Keratinocyte (primary cell): ENCODE measurements at regions not wholly inside any gene's neighbourhood (a gene's known extent, or its start where the extent isn't known, plus 50 kb on each side); places are given as distances from the start of the nearest gene placed in this dataset.

Experiments used
- DNase-seq: peaks from one replicate; pipeline ENCODE4 v3.0.0-alpha.2; 2011; ENCODE audit warnings: low read depth, missing footprints, low spot score
- FAIRE-seq: peaks from 2 replicates; lab custom pipeline; 2011; peaks lifted over from hg19 to GRCh38; lab: Jason Lieb, UNC
- H2AFZ ChIP-seq: 2 replicates; pipeline ENCODE4 v1.6.0; 2012; ENCODE audit warnings: low read length, control low read depth, inconsistent platforms; ENCODE audit not compliant: control insufficient read depth
- H3K27ac ChIP-seq: 2 replicates; pipeline ENCODE4 v1.5.1; 2011; ENCODE audit warnings: low read length; ENCODE audit not compliant: control insufficient read depth, insufficient read depth
- H3K27me3 ChIP-seq: 3 replicates; pipeline ENCODE4 v1.6.0; 2011; ENCODE audit warnings: low read length; ENCODE audit not compliant: control insufficient read depth, insufficient read depth; ENCODE audit errors: extremely low read depth
- H3K36me3 ChIP-seq, 2 experiments: 2 replicates in 1 of 2; 3 replicates in 1 of 2; pipeline ENCODE4 v1.5.1; 2011; ENCODE audit warnings: low read length in 2 of 2, mild to moderate bottlenecking in 1 of 2; ENCODE audit not compliant: control insufficient read depth in 2 of 2, insufficient read depth in 2 of 2; ENCODE audit errors: extremely low read depth in 1 of 2
- H3K4me1 ChIP-seq: 3 replicates; pipeline ENCODE4 v1.5.1; 2011; ENCODE audit warnings: low read length; ENCODE audit not compliant: control insufficient read depth, insufficient read depth; ENCODE audit errors: extremely low read depth
- H3K4me2 ChIP-seq: 3 replicates; pipeline ENCODE4 v1.6.0; 2011; ENCODE audit warnings: low read depth, low read length; ENCODE audit not compliant: control insufficient read depth, insufficient read depth; ENCODE audit errors: extremely low read depth
- H3K4me3 ChIP-seq, 3 experiments: fragments of 200-600 bp in 1 of 3; sonication (generic) in 1 of 3; 2 replicates in 2 of 3; 3 replicates in 1 of 3; pipeline ENCODE4 v1.5.1; 2011 to 2016; ENCODE audit warnings: low read length in 3 of 3, mild to moderate bottlenecking in 3 of 3, control low read depth in 2 of 3, inconsistent platforms in 1 of 3, low read depth in 1 of 3, mixed read lengths in 1 of 3, mixed run types in 1 of 3, moderate library complexity in 1 of 3; ENCODE audit not compliant: control insufficient read depth in 2 of 3, insufficient read depth in 2 of 3; ENCODE audit errors: extremely low read depth in 1 of 3
- H3K79me2 ChIP-seq: 2 replicates; pipeline ENCODE4 v1.6.0; 2012; ENCODE audit warnings: low read length; ENCODE audit not compliant: control insufficient read depth, insufficient read depth
- H3K9ac ChIP-seq: 3 replicates; pipeline ENCODE4 v1.6.0; 2011; ENCODE audit warnings: low read length; ENCODE audit not compliant: control insufficient read depth, insufficient read depth; ENCODE audit errors: extremely low read depth
- H3K9me1 ChIP-seq: 3 replicates; pipeline ENCODE4 v1.6.0; 2011; ENCODE audit warnings: low read length; ENCODE audit not compliant: control insufficient read depth, insufficient read depth; ENCODE audit errors: extremely low read depth
- H3K9me3 ChIP-seq: 2 replicates; pipeline ENCODE4 v1.5.1; 2012; ENCODE audit warnings: low read depth, low read length; ENCODE audit not compliant: control insufficient read depth
- H4K20me1 ChIP-seq: 3 replicates; pipeline ENCODE4 v1.6.0; 2011; ENCODE audit warnings: low read length; ENCODE audit not compliant: control insufficient read depth, insufficient read depth; ENCODE audit errors: extremely low read depth
- CTCF ChIP-seq, 3 experiments: IDR thresholded peaks in 1 of 3; conservative IDR thresholded peaks in 1 of 3; optimal IDR thresholded peaks in 1 of 3; 2 replicates in 2 of 3; 3 replicates in 1 of 3; pipeline versions ENCODE3 to v1.5.1; 2011; ENCODE audit warnings: low read length in 3 of 3, mild to moderate bottlenecking in 3 of 3, moderate library complexity in 2 of 3, control low read depth in 1 of 3, inconsistent platforms in 1 of 3; ENCODE audit not compliant: insufficient read depth in 2 of 3; ENCODE audit errors: extremely low read depth in 1 of 3
- EZH2 ChIP-seq: IDR thresholded peaks from one replicate; pipeline ENCODE4 v1.6.1; 2012; ENCODE audit warnings: inconsistent platforms, mild to moderate bottlenecking, low read length, moderate library complexity
- dilution Hi-C: fragments of 300-500 bp; cut with MboI; formaldehyde crosslinking; loops from one replicate; pipeline ENCODE4 v1.7.0; 2020; ENCODE audit warnings: low sequenced_read_pairs; ENCODE audit not compliant: extremely low pct_ligation_motif_present

DNA sequence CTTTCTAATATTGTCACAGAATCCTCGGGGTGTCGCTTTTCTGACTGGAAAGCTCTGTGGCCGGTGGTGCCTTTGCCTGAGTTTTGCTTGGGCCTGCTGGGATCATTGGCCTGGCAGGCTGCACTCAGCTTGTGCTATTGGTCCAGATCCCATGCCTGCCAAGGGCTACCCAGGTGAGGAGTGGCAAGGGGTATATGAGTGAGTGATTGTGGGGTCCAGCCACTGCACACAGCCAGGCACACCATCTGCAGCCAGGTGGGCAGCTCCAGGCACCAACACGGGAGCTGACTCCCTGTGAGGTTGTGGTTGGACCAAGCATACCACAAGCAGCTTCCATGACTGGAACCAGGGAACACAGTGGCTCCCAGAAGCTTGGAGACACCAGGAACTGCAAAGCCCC is 557.2 kb downstream of the SI start:
- no peaks in the 10 kb centered on the region for H4K20me1 ChIP-seq
- no peak overlapping the region for H3K4me3 ChIP-seq
- no peaks in the 10 kb centered on the region for H3K79me2 ChIP-seq
- no peaks in the 10 kb centered on the region for H3K4me1 ChIP-seq
- no peak overlapping the region for H2AFZ ChIP-seq
- no peaks in the 10 kb centered on the region for H3K27me3 ChIP-seq
- dilution Hi-C loops, result no loop called here
- H3K27ac ChIP-seq, result no peak overlapping the region
- no peak overlapping the region for H3K4me2 ChIP-seq
- no peaks in the 10 kb centered on the region for H3K9me1 ChIP-seq
- DNase-seq, result no peak
- FAIRE-seq, result no peak
- TF ChIP-seq EZH2 (no peak), CTCF (optimal IDR thresholded peaks at IDR 0.05 in 1 of 3, IDR thresholded peaks at IDR 0.05 in 1 of 3, conservative IDR thresholded peaks at IDR 0.05 in 1 of 3; ENCODE audit: extremely low read depth in 1 of 3, insufficient read depth in 2 of 3, low read length in 3 of 3) (no peak)
- H3K36me3 ChIP-seq, result no peaks in the 10 kb centered on the region
- H3K9ac ChIP-seq, result no peak overlapping the region
- H3K9me3 ChIP-seq, result no peaks in the 10 kb centered on the region

DNA sequence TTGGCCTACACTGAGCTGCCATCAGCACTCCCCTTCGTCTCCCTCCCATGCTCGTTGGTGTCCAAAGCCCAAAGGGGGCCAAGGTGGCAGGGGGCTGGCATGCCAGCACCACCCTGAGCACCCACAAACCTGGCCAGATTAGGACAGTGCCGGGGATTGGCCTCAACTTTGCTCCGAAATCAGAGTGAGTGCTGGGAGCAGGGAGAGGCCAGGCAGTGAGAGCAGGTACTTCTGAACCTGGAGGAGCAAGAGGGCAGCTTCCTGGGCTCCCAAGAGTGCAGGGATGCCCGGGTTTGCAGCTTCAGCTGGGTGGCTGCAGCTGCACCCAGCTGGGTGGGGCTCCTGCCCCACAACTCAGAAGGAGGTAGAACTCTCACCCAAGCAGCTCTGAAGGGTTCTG is 563.0 kb downstream of the SI start:
- Histone ChIP-seq H4K20me1 (no peaks in the 10 kb centered on the region), H3K9me1 (no peaks in the 10 kb centered on the region), H3K79me2 (no peaks in the 10 kb centered on the region), H3K4me1 (no peaks in the 10 kb centered on the region), H3K4me2 (no peak overlapping the region), H3K4me3 (no peak overlapping the region), H3K27me3 (no peaks in the 10 kb centered on the region), H3K9ac (no peak overlapping the region), H3K36me3 (no peaks in the 10 kb centered on the region), H3K9me3 (peaks cover 2% of the 10 kb centered on the region), H3K27ac (no peak overlapping the region), H2AFZ (no peak overlapping the region)
- TF ChIP-seq CTCF (optimal IDR thresholded peaks at IDR 0.05 in 1 of 3, IDR thresholded peaks at IDR 0.05 in 1 of 3, conservative IDR thresholded peaks at IDR 0.05 in 1 of 3; ENCODE audit: extremely low read depth in 1 of 3, insufficient read depth in 2 of 3, low read length in 3 of 3) (no peak), EZH2 (no peak)
- DNase-seq (no peak), FAIRE-seq (no peak)
- dilution Hi-C loops, result no loop called here
